Liver (tissue), 8 donors: ENCODE measurements at regions not wholly inside any gene's neighbourhood (a gene's known extent, or its start where the extent isn't known, plus 50 kb on each side); places are given as distances from the start of the nearest gene placed in this dataset.

Experiments
- DNase-seq: peaks from one replicate; pipeline ENCODE4 v3.0.0-alpha.2; 2017; ENCODE audit warnings: low spot score
- H3K27ac ChIP-seq, 2 donors: one replicate each; pipeline ENCODE4 v1.7.0; 2013; ENCODE audit warnings: inconsistent platforms in 2 of 2, low read length in 2 of 2, control low read depth in 1 of 2, low read depth in 1 of 2, mild to moderate bottlenecking in 1 of 2
- H3K27me3 ChIP-seq, 4 donors: one replicate each; pipeline versions ENCODE4 v1.6.1 to v1.7.0; 2013; ENCODE audit warnings: low read length in 3 of 4, inconsistent platforms in 1 of 4, mild to moderate bottlenecking in 1 of 4, moderate library complexity in 1 of 4; ENCODE audit not compliant: control insufficient read depth in 4 of 4, insufficient read depth in 4 of 4
- H3K36me3 ChIP-seq, 4 donors: one replicate each; pipeline versions ENCODE4 v1.6.1 to v1.7.0; 2013; ENCODE audit warnings: low read length in 3 of 4, mild to moderate bottlenecking in 3 of 4, low read depth in 1 of 4, moderate library complexity in 1 of 4; ENCODE audit not compliant: control insufficient read depth in 4 of 4, insufficient read depth in 3 of 4
- H3K4me1 ChIP-seq, 4 donors: one replicate each; pipeline versions ENCODE4 v1.6.1 to v1.7.0; 2013; ENCODE audit warnings: low read length in 3 of 4, mild to moderate bottlenecking in 3 of 4, moderate library complexity in 1 of 4; ENCODE audit not compliant: control insufficient read depth in 4 of 4, insufficient read depth in 4 of 4
- H3K4me3 ChIP-seq, 3 donors: one replicate each; pipeline versions ENCODE4 v1.6.1 to v1.7.0; 2013; ENCODE audit warnings: low read length in 3 of 3, control low read depth in 1 of 3, low read depth in 1 of 3, mild to moderate bottlenecking in 1 of 3
- H3K9ac ChIP-seq, 2 donors: one replicate each; pipeline ENCODE4 v1.7.0; 2013; ENCODE audit warnings: low read length in 2 of 2, mild to moderate bottlenecking in 2 of 2, moderate library complexity in 2 of 2, control low read depth in 1 of 2, low read depth in 1 of 2
- H3K9me3 ChIP-seq, 4 donors: one replicate each; pipeline versions ENCODE4 v1.6.1 to v1.7.0; 2013; ENCODE audit warnings: low read length in 3 of 4; ENCODE audit not compliant: control insufficient read depth in 4 of 4
- EGR1 ChIP-seq, 2 donors: IDR thresholded peaks; 2 replicates each; pipeline ENCODE4 v1.6.1; 2016 to 2018; ENCODE audit warnings: antibody characterized with exemption in 2 of 2, low read depth in 2 of 2
- FOXA1 ChIP-seq: IDR thresholded peaks from 2 replicates; pipeline ENCODE4 v1.6.1; 2016; ENCODE audit warnings: antibody characterized with exemption
- FOXA2 ChIP-seq: IDR thresholded peaks from 2 replicates; pipeline ENCODE4 v1.6.1; 2016; ENCODE audit warnings: antibody characterized with exemption
- GABPA ChIP-seq, 2 donors: IDR thresholded peaks in 1 of 2; conservative IDR thresholded peaks in 1 of 2; 2 replicates each; pipeline ENCODE4 v1.6.1; 2016; ENCODE audit warnings: antibody characterized with exemption in 2 of 2, mild to moderate bottlenecking in 1 of 2, moderate library complexity in 1 of 2
- HNF4A ChIP-seq, 2 donors: conservative IDR thresholded peaks; 2 replicates each; pipeline ENCODE4 v1.6.1; 2016; ENCODE audit warnings: antibody characterized with exemption in 2 of 2, mild to moderate bottlenecking in 2 of 2
- HNF4G ChIP-seq: IDR thresholded peaks from 2 replicates; pipeline ENCODE4 v1.6.1; 2016; ENCODE audit warnings: antibody characterized with exemption
- JUND ChIP-seq, 2 donors: IDR thresholded peaks; 2 replicates each; pipeline ENCODE4 v1.6.1; 2016; ENCODE audit warnings: antibody characterized with exemption in 2 of 2
- MAX ChIP-seq: IDR thresholded peaks from 2 replicates; pipeline ENCODE4 v1.6.1; 2016; ENCODE audit warnings: antibody characterized with exemption
- NR2F2 ChIP-seq: IDR thresholded peaks from 2 replicates; pipeline ENCODE4 v1.6.1; 2016; ENCODE audit warnings: antibody characterized with exemption
- RAD21 ChIP-seq, 2 donors: IDR thresholded peaks; 2 replicates each; pipeline ENCODE4 v1.6.1; 2016; ENCODE audit warnings: antibody characterized with exemption in 2 of 2, mild to moderate bottlenecking in 2 of 2
- REST ChIP-seq: IDR thresholded peaks from 2 replicates; pipeline ENCODE4 v1.6.1; 2016; ENCODE audit warnings: antibody characterized with exemption, mild to moderate bottlenecking
- RXRA ChIP-seq, 2 donors: IDR thresholded peaks; 2 replicates each; pipeline ENCODE4 v1.6.1; 2017 to 2018; ENCODE audit warnings: antibody characterized with exemption in 2 of 2, mild to moderate bottlenecking in 1 of 2
- SP1 ChIP-seq: IDR thresholded peaks from 2 replicates; pipeline ENCODE4 v1.6.1; 2018; ENCODE audit warnings: antibody characterized with exemption, mild to moderate bottlenecking
- TAF1 ChIP-seq: conservative IDR thresholded peaks from 2 replicates; pipeline ENCODE4 v1.6.1; 2016; ENCODE audit warnings: antibody characterized with exemption, mild to moderate bottlenecking
- YY1 ChIP-seq: IDR thresholded peaks from 2 replicates; pipeline ENCODE4 v1.6.1; 2016; ENCODE audit warnings: antibody characterized with exemption, mild to moderate bottlenecking
- ZBTB33 ChIP-seq: IDR thresholded peaks from 2 replicates; pipeline ENCODE4 v1.6.1; 2016; ENCODE audit warnings: antibody characterized with exemption
- WGBS: extraction: QIAGEN DNeasy Blood & Tissue Kit; methylation state at CpG from one replicate; pipeline ENCODE4 v1.1.7; 2013; 5-methylcytosine and 5-hydroxymethylcytosine counted together
- TF ChIP-seq, protein P1 (sequence below): fragments of 150-350 bp; IDR thresholded peaks from 2 replicates; pipeline ENCODE4 v1.5.1; 2017; ENCODE audit warnings: improper control_type of control experiment, low read depth, low read length; ENCODE audit not compliant: missing input control
- TF ChIP-seq, protein P2 (sequence below): IDR thresholded peaks from 2 replicates; pipeline ENCODE4 v1.6.1; 2016; ENCODE audit warnings: antibody characterized with exemption
- donor health status: healthy.
- donor health status: healthy.
- donor health status: healthy.
- donor health status: healthy.
- donor health status: healthy.

DNA sequence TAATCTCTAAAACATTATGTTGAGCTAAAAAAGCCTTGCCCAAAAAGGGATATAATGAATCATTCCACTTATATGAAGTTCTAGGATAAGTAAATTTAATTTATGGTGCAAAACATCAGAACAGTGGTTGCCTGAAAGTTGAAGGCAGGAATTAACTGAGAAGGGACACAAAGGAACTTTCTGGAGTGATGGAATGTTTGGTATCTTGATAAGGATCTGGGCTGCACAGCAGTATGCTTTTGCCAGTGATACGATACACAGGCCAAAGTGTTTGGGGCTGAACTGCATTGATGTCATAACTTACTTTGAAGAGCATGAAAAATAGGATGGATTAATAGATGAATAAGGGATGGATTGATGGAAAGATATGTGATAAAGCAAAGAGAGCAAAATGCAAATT, 146.1 kb upstream of the LRFN2 start:
- no peak overlapping the region for H3K4me3 ChIP-seq
- H3K27me3 ChIP-seq, result peaks cover 0 to 5% (median 0%) of the 10 kb centered on the region in 4 donors
- H3K4me1 ChIP-seq, result no peaks in the 10 kb centered on the region
- no peak for TF ChIP-seq RAD21 (IDR thresholded peaks at IDR 0.05)
- TF ChIP-seq SP1, result no peak
- TF ChIP-seq, protein P1, sequence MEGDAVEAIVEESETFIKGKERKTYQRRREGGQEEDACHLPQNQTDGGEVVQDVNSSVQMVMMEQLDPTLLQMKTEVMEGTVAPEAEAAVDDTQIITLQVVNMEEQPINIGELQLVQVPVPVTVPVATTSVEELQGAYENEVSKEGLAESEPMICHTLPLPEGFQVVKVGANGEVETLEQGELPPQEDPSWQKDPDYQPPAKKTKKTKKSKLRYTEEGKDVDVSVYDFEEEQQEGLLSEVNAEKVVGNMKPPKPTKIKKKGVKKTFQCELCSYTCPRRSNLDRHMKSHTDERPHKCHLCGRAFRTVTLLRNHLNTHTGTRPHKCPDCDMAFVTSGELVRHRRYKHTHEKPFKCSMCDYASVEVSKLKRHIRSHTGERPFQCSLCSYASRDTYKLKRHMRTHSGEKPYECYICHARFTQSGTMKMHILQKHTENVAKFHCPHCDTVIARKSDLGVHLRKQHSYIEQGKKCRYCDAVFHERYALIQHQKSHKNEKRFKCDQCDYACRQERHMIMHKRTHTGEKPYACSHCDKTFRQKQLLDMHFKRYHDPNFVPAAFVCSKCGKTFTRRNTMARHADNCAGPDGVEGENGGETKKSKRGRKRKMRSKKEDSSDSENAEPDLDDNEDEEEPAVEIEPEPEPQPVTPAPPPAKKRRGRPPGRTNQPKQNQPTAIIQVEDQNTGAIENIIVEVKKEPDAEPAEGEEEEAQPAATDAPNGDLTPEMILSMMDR, result no peak
- no peak for TF ChIP-seq FOXA1
- TF ChIP-seq HNF4A (conservative IDR thresholded peaks at IDR 0.05), result no peak
- TF ChIP-seq FOXA2, result no peak
- TF ChIP-seq, protein P2, sequence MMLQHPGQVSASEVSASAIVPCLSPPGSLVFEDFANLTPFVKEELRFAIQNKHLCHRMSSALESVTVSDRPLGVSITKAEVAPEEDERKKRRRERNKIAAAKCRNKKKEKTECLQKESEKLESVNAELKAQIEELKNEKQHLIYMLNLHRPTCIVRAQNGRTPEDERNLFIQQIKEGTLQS, result no peak
- TF ChIP-seq GABPA (IDR thresholded peaks at IDR 0.05 in 1 of 2, conservative IDR thresholded peaks at IDR 0.05 in 1 of 2), result no peak
- TF ChIP-seq HNF4G, result no peak
- TF ChIP-seq EGR1 (IDR thresholded peaks at IDR 0.05; ENCODE audit: low read depth in 2 of 2), result no peak
- TF ChIP-seq JUND (IDR thresholded peaks at IDR 0.05), result no peak
- TF ChIP-seq TAF1, result no peak
- TF ChIP-seq NR2F2, result no peak
- TF ChIP-seq RXRA (IDR thresholded peaks at IDR 0.05), result no peak
- no peak for TF ChIP-seq ZBTB33
- no peak for TF ChIP-seq YY1
- no peak for TF ChIP-seq MAX
- WGBS, result 71% methylated on average over 1 of the region's 1 CpG
- no peak overlapping the region for H3K9ac ChIP-seq
- DNase-seq, result no peak
- H3K27ac ChIP-seq, result no peak overlapping the region
- H3K36me3 ChIP-seq, result no peaks in the 10 kb centered on the region
- H3K9me3 ChIP-seq, result no peaks in the 10 kb centered on the region

- H3K27ac ChIP-seq, result no peak overlapping the region
- no peak overlapping the region for H3K4me3 ChIP-seq
- H3K36me3 ChIP-seq, result no peaks in the 10 kb centered on the region
- peaks cover 0 to 5% (median 0%) of the 10 kb centered on the region in 4 donors for H3K27me3 ChIP-seq
- no peak for DNase-seq
- no peaks in the 10 kb centered on the region for H3K4me1 ChIP-seq
- TF ChIP-seq JUND (IDR thresholded peaks at IDR 0.05) (no peak), REST (no peak), GABPA (IDR thresholded peaks at IDR 0.05 in 1 of 2, conservative IDR thresholded peaks at IDR 0.05 in 1 of 2) (no peak), YY1 (no peak), NR2F2 (no peak), EGR1 (IDR thresholded peaks at IDR 0.05; ENCODE audit: low read depth in 2 of 2) (no peak), HNF4A (conservative IDR thresholded peaks at IDR 0.05) (no peak), FOXA2 (no peak), SP1 (no peak)
- TF ChIP-seq, protein P1, result no peak
- WGBS, result 68% methylated on average over 3 of the region's 3 CpGs
- no peaks in the 10 kb centered on the region for H3K9me3 ChIP-seq
- no peak overlapping the region for H3K9ac ChIP-seq
Measured at GRCh38 chr6:40732878-40733277, 145.7 kb upstream of the LRFN2 start.
